Sigmoid colon (tissue), 3 donors: ENCODE measurements at regions not wholly inside any gene's neighbourhood (a gene's known extent, or its start where the extent isn't known, plus 50 kb on each side); places are given as distances from the start of the nearest gene placed in this dataset.

ENCODE experiments used
- CTCF ChIP-seq, 4 experiments: fragments of 450-650 bp in 3 of 4; fragments of 200-600 bp in 1 of 4; IDR thresholded peaks; one replicate each; pipeline ENCODE4 v1.5.1; 2016 to 2019; ENCODE audit warnings: antibody characterized with exemption in 4 of 4, mild to moderate bottlenecking in 3 of 4, moderate library complexity in 2 of 4
- POLR2A ChIP-seq, 2 donors: fragments of 450-650 bp; IDR thresholded peaks; one replicate each; pipeline ENCODE4 v1.6.1; 2016; ENCODE audit warnings: antibody characterized with exemption in 2 of 2, mild to moderate bottlenecking in 2 of 2, moderate library complexity in 2 of 2

GRCh38 chr11:45486461-45486860 lies 179.0 kb downstream of the CHST1 start:
- no peak for TF ChIP-seq POLR2A (IDR thresholded peaks at IDR 0.05)
- no peak for TF ChIP-seq CTCF (IDR thresholded peaks at IDR 0.05)
